GM19455 (cell line): ENCODE measurements at regions not wholly inside any gene's neighbourhood (a gene's known extent, or its start where the extent isn't known, plus 50 kb on each side); places are given as distances from the start of the nearest gene placed in this dataset.

ENCODE experiments used
- ATAC-seq: cut with Tn5 transposase; IDR thresholded peaks from one replicate; pipeline ENCODE4 v1.9.1; 2021; ENCODE audit not compliant: unreplicated experiment

- ATAC-seq, result no peak
These were observed 90.2 kb upstream of the SOD3 start for GRCh38 chr4:24705016-24705753.

GRCh38 chr4:24713604-24714003 lies 81.8 kb upstream of the SOD3 start:
- no peak for ATAC-seq

- ATAC-seq, result no peak
These were observed 75.8 kb upstream of the SOD3 start for GRCh38 chr4:24719615-24720014.

GRCh38 chr4:24720436-24720835 lies 74.9 kb upstream of the SOD3 start:
- no peak for ATAC-seq

- no peak for ATAC-seq
These were observed 74.4 kb upstream of the SOD3 start for GRCh38 chr4:24720979-24721378.

- no peak for ATAC-seq
These were observed 73.3 kb upstream of the SOD3 start for GRCh38 chr4:24722026-24722568.

- ATAC-seq, result no peak
These were observed 67.8 kb upstream of the SOD3 start for GRCh38 chr4:24727390-24728224.

- no peak for ATAC-seq
These were observed 66.1 kb upstream of the SOD3 start for GRCh38 chr4:24729119-24729730.

- no peak for ATAC-seq
These were observed 64.9 kb upstream of the SOD3 start for GRCh38 chr4:24730256-24731001.

GRCh38 chr4:24731448-24731847 lies 63.9 kb upstream of the SOD3 start:
- ATAC-seq, result no peak

GRCh38 chr4:24734511-24734910 lies 60.9 kb upstream of the SOD3 start:
- no peak for ATAC-seq

- no peak for ATAC-seq
These were observed 59.3 kb upstream of the SOD3 start for GRCh38 chr4:24736066-24736465.

- ATAC-seq, result no peak
These were observed 53.5 kb upstream of the SOD3 start for GRCh38 chr4:24741910-24742309.

- no peak for ATAC-seq
These were observed 53.0 kb upstream of the SOD3 start for GRCh38 chr4:24742335-24742734.

- no peak for ATAC-seq
These were observed 52.6 kb upstream of the SOD3 start for GRCh38 chr4:24742773-24743172.

GRCh38 chr4:24743206-24743605 lies 52.2 kb upstream of the SOD3 start:
- no peak for ATAC-seq

- ATAC-seq, result no peak
These were observed 51.4 kb upstream of the SOD3 start for GRCh38 chr4:24743927-24744326.

GRCh38 chr4:24745172-24745895 lies 50.0 kb upstream of the SOD3 start:
- ATAC-seq, result no peak
